ENCODE measurements at regions not wholly inside any gene's neighbourhood (a gene's known extent, or its start where the extent isn't known, plus 50 kb on each side); places are given as distances from the start of the nearest gene placed in this dataset.
"Not testable (repeated sequence)": the region's sequence is repeated elsewhere in the genome, so short reads cannot be mapped to it uniquely, and the experiment has no call there.

DNA sequence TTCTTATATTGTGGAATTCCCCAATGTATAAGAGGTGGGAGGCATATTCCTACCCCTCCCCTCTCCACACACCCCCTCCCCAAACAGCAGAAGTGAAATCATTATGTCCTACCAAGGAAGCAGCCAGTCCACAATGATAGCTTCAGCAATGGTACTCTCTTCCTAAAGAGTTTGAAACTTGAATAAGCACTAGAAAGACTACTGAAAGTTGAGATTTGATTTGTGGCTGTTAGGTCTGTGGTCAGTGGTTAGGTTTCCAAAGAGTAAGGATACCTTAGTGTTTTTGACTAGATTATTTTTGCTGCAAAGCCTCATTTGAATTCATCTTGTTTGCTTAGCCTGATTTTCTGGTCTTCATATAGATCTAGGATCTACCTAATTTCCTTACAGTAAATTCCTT, 242.2 kb downstream of the DKK2 start (continued):
- TF ChIP-seq SALL2 (tag by site-specific recombination; IDR thresholded peaks at IDR 0.05; ENCODE audit: borderline replicate concordance) (no peak), ZNF658 (tag by site-specific recombination; IDR thresholded peaks at IDR 0.05) (no peak), ZFP37 (tag by site-specific recombination; IDR thresholded peaks at IDR 0.05) (no peak), ZNF10 (tag by site-specific recombination; IDR thresholded peaks at IDR 0.05) (no peak), ZNF16 (tag by site-specific recombination; IDR thresholded peaks at IDR 0.05; ENCODE audit: low read depth) (no peak)

- Histone ChIP-seq H3K9me3 (ENCODE audit: control insufficient read depth, insufficient read depth, low read depth, low read length) (no peaks in the 10 kb centered on the region), H3K27ac (ENCODE audit: extremely low read depth, low read depth, low read length) (no peak overlapping the region), H3K36me3 (ENCODE audit: control insufficient read depth in 2 of 2, insufficient read depth in 1 of 2, low read length in 2 of 2) (no peaks in the 10 kb centered on the region), H3K4me1 (ENCODE audit: control insufficient read depth, insufficient read depth, low read length) (no peaks in the 10 kb centered on the region), H3K4me3 (ENCODE audit: low read depth, low read length) (no peak overlapping the region)
- POLR2A ChIA-PET, result no interaction called here
- CTCF ChIA-PET, result no interaction called here
- no peak for TF ChIP-seq ZNF558 (tag by site-specific recombination; IDR thresholded peaks at IDR 0.05)
- TF ChIP-seq IKZF3 (tag by site-specific recombination; IDR thresholded peaks at IDR 0.05), result no peak
- no peak for TF ChIP-seq GLI2 (tag by site-specific recombination; IDR thresholded peaks at IDR 0.05; ENCODE audit: borderline replicate concordance, low read depth)
- TF ChIP-seq ZNF266 (tag by site-specific recombination; IDR thresholded peaks at IDR 0.05; ENCODE audit: low read depth), result no peak
- TF ChIP-seq ZNF560 (tag by site-specific recombination; IDR thresholded peaks at IDR 0.05; ENCODE audit: borderline replicate concordance), result no peak
- no peak for TF ChIP-seq YY2 (tag by site-specific recombination; IDR thresholded peaks at IDR 0.05)
- TF ChIP-seq ZNF16 (tag by site-specific recombination; IDR thresholded peaks at IDR 0.05; ENCODE audit: low read depth), result no peak
- TF ChIP-seq ZNF837 (tag by site-specific recombination; IDR thresholded peaks at IDR 0.05), result no peak
- TF ChIP-seq YY1 (tag by site-specific recombination; IDR thresholded peaks at IDR 0.05), result no peak
- no peak for TF ChIP-seq ELK4 (IDR thresholded peaks at IDR 0.05; ENCODE audit: borderline replicate concordance, low read depth, low read length)
- TF ChIP-seq ZNF211 (tag by site-specific recombination; IDR thresholded peaks at IDR 0.05; ENCODE audit: low read depth), result no peak
- TF ChIP-seq, protein P1, sequence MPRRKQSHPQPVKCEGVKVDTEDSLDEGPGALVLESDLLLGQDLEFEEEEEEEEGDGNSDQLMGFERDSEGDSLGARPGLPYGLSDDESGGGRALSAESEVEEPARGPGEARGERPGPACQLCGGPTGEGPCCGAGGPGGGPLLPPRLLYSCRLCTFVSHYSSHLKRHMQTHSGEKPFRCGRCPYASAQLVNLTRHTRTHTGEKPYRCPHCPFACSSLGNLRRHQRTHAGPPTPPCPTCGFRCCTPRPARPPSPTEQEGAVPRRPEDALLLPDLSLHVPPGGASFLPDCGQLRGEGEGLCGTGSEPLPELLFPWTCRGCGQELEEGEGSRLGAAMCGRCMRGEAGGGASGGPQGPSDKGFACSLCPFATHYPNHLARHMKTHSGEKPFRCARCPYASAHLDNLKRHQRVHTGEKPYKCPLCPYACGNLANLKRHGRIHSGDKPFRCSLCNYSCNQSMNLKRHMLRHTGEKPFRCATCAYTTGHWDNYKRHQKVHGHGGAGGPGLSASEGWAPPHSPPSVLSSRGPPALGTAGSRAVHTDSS (tag by site-specific recombination; IDR thresholded peaks at IDR 0.05), result no peak
- no peak for TF ChIP-seq ZNF324 (tag by site-specific recombination; IDR thresholded peaks at IDR 0.05)
- no peak for TF ChIP-seq ZNF202 (tag by site-specific recombination; IDR thresholded peaks at IDR 0.05; ENCODE audit: borderline replicate concordance)
- no peak for TF ChIP-seq SETDB1 (IDR thresholded peaks at IDR 0.05; ENCODE audit: insufficient read length, low read length)
- no peak for TF ChIP-seq ZNF155 (tag by site-specific recombination; IDR thresholded peaks at IDR 0.05)
- TF ChIP-seq ZNF48 (tag by site-specific recombination; IDR thresholded peaks at IDR 0.05), result no peak
- TF ChIP-seq ZNF223 (tag by site-specific recombination; IDR thresholded peaks at IDR 0.05), result no peak
- no peak for TF ChIP-seq ZNF174 (tag by site-specific recombination; IDR thresholded peaks at IDR 0.05)
- TF ChIP-seq ZNF629 (tag by site-specific recombination; IDR thresholded peaks at IDR 0.05), result no peak
These were observed 260.5 kb downstream of the DKK2 start for GRCh38 chr4:106775636-106776035.

GRCh38 chr4:106774055-106774454, 262.1 kb downstream of the DKK2 start:
- H3K9me3 ChIP-seq (ENCODE audit: control insufficient read depth, insufficient read depth, low read depth, low read length); POLR2A ChIA-PET; H3K36me3 ChIP-seq (ENCODE audit: control insufficient read depth in 2 of 2, insufficient read depth in 1 of 2, low read length in 2 of 2); H3K4me1 ChIP-seq (ENCODE audit: control insufficient read depth, insufficient read depth, low read length); H3K27ac ChIP-seq (ENCODE audit: extremely low read depth, low read depth, low read length); CTCF ChIA-PET; H3K4me3 ChIP-seq (ENCODE audit: low read depth, low read length): not testable (repeated sequence)
